NCI-H82 treated with DMSO at 0.1 percent for 48 hours (cell line): ENCODE measurements at regions not wholly inside any gene's neighbourhood (a gene's known extent, or its start where the extent isn't known, plus 50 kb on each side); places are given as distances from the start of the nearest gene placed in this dataset.
A peak's percentile ranks its signal among the peaks of the same experiment; 100 is the strongest.
"Not testable (repeated sequence)": the region's sequence is repeated elsewhere in the genome, so short reads cannot be mapped to it uniquely, and the experiment has no call there.

Experiments used
- DNase-seq: peaks from one replicate; lab custom pipeline; 2025; ENCODE audit not compliant: unreplicated experiment; lab: John Stamatoyannopoulos, UW

DNA sequence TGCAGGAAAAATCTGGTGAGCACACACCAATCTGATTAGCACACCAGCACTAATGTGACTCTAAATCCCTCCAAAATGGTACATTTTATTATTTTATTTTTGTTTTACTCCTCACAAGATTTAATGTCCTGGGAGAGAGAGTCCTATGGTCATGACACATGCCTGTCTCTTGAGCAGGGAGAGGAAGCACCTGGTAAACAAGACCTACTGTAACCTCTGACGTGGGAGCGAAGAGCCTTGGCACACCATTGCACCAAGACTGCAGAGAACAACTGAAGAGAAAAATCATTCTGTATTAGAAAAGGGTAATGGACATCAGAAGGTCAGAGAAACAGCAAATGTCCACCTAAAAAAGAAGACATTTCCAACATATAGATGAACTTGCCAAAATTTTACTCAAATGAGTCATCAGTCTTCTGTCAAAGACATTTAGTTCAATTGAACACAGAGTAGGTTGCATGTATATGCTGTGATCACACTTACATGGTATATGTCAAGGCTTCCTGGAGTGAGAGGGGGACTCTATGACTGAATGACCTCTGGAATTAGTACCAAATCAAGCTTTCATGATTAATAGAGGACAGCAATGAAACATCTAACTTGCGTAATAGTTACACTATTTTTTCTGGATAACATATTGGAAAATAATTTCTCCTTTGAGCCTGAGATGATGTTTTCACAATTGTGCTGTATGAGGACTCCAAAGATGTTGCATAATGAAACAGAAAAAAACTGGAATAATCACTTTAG, 186.9 kb upstream of the FLRT2 start:
- DNase-seq, result no peak

GRCh38 chr14:85344171-85344570, 185.8 kb upstream of the FLRT2 start:
- no peak for DNase-seq

DNA sequence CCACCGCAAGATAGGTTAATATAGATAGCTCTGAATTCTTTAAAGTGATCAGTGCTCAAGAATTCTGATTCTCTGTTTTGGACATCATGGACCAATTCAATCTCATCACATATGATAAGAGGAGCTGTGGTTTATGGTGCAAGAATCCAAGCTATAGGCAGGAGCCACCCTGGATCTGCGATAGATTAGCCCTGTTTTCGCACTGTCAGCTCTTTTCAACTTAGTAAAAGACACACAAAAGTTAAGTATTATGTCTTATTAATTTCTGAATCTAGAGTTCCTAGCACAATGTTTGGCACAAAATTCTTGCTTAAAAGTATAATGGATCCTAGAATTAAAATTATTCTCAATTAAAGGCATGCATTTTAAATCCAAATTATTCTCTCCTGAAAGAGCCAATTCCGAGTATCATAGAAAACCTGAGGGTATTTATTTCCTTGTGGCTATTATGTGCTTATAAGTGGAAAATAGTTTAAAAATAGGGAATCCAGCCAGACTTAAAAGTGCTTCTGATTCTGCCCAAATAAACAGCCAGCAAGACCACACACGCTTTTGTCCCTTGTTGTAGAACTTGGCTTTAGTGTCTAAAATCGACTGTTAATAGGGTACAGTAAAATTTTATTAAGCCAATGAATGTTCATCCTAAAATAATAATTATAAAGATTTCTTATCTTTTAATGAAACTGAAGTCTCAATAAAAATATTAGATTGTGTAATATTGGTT, 184.9 kb upstream of the FLRT2 start:
- DNase-seq, result no peak

GRCh38 chr14:85350667-85351066, 179.3 kb upstream of the FLRT2 start:
- no peak for DNase-seq

GRCh38 chr14:85352588-85352987, 177.4 kb upstream of the FLRT2 start:
- DNase-seq, result not testable (repeated sequence)

DNA sequence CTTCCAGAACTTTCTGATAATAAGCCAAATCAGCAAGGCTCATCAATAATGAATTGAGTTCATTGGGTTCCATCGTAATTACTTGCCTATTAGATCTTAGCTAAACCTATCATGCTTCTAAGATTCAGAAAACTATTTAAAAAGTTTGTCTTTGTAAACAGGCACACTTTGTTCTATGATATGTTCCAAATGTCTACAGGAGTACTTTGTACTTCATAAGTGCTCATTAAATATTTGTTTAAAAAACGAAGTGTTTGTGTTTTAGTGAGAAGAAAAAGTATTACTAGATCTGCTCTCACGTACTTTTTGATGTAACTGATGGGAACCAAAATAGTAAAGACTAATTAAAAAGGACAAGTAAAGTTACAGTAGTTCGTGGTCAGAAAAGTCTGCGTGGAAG, 172.8 kb upstream of the FLRT2 start:
- no peak for DNase-seq

DNA sequence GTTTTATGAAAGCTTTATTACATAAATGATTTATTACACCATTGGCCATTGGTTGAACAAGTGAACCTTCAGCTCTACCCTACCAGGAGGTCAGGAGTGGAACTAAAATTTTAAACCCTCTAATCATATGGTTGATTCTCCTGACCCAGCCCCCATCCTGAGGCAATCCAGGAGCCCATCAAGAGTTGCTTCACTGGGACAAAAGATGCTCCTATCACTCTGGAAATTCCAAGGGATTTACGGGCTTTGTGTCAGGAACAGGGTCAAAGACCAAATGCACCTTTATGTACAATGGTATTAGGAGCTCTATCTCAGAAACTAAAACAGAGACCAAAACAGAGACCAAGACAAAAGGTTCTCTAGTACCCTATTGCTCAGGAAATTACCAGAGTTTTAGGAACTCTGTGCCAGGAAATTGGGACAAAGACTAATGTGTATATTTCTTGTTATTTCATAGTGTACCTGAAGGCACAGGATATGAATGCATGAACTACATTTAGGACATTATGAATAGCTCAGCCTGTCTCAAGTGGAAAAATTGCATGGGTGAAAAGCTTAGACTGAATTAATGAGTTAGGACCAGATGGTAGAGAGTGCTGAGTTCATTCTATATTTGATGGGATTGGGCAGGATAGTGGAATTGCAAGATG, 171.7 kb upstream of the FLRT2 start:
- DNase-seq, result no peak

DNA sequence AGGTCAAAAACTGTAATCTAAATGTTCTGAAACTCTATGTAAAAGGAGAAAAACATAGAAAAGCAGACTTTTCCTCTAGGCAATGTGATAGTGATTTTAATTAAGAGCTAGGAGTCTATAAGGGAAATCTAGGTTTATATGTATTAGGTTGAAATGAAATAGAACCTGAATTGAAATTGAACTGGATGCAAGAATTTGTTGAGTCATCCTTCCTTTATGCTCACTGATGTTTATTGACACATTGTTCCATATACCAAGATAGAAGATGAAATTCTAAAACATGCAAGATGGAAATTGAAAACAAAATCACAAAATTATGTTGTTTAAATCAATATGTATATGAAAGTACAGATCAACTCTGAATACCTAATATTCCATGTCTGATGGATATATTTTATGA, 170.4 kb upstream of the FLRT2 start:
- DNase-seq, result no peak

- DNase-seq, result no peak
Observed at GRCh38 chr14:85363358-85363757, 166.6 kb upstream of the FLRT2 start.

DNA sequence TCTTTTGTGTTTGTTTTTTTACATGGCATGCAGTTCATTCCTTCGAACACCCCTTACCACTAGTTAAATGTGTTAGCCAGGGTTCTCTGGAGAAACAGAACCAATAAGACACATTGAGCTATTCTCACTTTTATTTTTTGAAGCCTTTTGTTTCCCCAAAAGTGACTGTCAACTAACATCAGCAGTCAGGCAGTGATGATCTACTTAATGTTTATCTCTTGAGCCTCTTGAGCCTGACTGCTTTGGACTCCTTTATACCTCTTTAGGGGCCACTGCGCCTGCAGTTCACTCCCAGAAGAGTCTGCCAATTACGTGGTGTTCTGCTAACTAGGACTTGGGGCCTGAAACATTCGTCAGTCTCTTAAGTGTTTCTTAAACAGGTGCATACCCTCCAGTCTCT, 163.7 kb upstream of the FLRT2 start:
- no peak for DNase-seq

DNA sequence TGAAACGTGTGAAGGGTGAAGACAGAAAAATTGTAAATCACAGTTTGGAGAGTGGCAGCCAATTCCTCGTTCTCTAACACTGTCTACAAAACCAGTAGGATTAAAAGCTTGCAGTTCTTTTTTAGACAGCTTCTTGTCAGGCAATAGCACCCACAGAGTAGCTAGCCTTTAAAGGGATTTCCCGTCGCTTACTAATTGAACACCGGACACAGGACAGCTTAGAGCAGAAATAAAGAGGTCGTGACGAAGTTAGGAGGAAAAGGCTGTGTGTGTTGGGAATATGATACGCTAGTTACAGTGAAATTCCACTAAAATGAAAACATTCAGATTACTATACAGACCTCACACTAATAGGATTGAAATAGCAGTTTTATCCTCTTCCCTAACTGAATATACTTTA, 149.1 kb upstream of the FLRT2 start:
- peak; percentile 44 for DNase-seq

GRCh38 chr14:85382341-85382740, 147.6 kb upstream of the FLRT2 start:
- DNase-seq, result no peak

GRCh38 chr14:85387181-85387580, 142.8 kb upstream of the FLRT2 start:
- no peak for DNase-seq

DNA sequence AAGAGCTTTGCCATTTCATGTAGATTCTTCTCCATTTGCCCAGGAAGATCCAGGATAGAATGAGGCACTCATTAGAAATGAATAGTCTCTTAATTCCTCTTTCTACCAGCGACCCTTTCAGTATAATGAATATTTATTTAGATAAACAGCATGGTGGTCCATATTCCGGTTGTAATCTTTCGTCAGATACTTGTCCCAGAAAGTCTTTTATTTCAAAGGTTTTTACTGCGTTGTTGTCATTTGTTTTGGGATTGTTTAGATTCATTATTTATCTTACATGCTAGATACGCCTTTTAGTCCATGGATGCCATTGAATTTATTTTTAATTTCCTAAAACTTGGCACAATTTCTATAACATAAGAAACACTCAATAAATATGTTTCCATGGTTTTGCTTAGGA, 139.7 kb upstream of the FLRT2 start:
- DNase-seq, result no peak

- no peak for DNase-seq
Observed at GRCh38 chr14:85391455-85391854, 138.5 kb upstream of the FLRT2 start.

- DNase-seq, result no peak
Observed at GRCh38 chr14:85391892-85392291, 138.1 kb upstream of the FLRT2 start.

- DNase-seq, result no peak
Observed at GRCh38 chr14:85399186-85399585, 130.8 kb upstream of the FLRT2 start.

DNA sequence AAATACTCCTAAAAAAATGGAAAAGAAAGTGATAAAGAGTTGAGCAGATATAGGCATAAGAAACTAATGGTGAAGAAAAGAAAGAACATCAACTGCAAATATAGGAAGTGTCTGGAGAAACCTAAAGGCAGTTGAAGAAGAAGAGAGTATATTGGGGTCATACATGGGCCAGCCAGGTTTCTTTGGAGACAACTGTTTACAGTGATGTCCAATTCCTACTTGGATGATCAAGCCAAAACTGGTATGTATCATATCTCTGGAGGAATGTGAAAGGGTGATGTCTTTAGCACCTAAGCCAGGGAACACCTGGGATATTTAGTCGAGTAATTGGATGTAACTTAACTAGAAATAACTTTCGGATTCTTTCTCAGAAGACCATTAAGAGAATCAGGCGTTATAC, 129.3 kb upstream of the FLRT2 start:
- no peak for DNase-seq

DNA sequence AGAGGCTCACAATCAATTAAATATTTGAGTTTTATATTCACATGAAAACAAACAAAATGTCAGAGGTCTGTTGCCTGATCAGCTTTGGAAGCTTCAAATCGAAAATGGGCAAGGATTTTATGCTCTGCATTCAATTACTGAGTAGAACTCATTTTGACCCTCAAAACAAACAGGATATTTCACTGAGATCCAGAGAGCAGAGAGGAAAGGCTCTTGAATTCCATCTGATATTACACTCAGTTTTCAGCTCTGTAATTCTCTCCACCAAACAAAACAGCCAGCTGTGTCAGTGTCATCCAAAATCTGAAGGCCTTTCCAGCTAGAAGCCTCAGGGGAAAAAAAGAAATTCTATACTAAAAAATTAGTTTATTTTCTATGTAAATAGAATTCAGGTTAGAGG, 128.6 kb upstream of the FLRT2 start:
- no peak for DNase-seq

DNA sequence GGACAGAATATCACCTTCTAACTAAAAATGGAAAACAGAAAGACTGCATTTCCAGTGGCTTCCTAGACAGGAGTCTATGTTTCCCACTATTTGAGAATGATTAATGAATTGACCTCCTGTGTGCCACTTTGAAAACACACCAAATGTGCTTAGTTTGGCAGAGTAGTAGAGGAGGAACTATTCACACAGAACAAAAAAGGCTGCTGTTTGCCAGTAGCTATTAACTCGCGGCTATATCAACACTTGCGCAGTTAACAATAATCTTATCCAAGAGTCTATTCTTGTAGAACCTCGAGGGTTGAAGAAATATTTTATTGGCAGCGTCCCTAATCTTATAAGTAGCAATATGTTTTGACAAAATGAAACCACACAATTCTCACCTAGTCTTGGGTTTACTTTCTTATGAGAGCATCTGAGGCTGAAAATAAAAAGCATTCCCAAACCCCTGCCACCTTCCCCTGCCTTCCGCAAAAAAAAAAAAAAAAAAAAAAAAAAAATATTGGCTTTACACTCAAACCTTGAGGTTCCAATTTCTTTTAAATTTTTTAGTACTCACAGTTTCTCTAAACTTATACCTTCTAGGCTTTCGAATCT, 127.3 kb upstream of the FLRT2 start:
- no peak for DNase-seq

- no peak for DNase-seq
Observed at GRCh38 chr14:85409481-85410210, 120.3 kb upstream of the FLRT2 start.
